GM13976 (cell line): ENCODE measurements at regions not wholly inside any gene's neighbourhood (a gene's known extent, or its start where the extent isn't known, plus 50 kb on each side); places are given as distances from the start of the nearest gene placed in this dataset.

Source experiments
- DNase-seq: peaks from one replicate; pipeline ENCODE4 v3.0.0; 2012; ENCODE audit warnings: low spot score
- CTCF ChIP-seq: IDR thresholded peaks from 2 replicates; pipeline ENCODE4 v1.5.1; 2012; ENCODE audit warnings: borderline replicate concordance, mild to moderate bottlenecking; ENCODE audit not compliant: insufficient read depth; ENCODE audit errors: extremely low read depth, missing control alignments, control extremely low read depth
- in situ Hi-C: fragments of 300-500 bp; cut with MboI; formaldehyde crosslinking; loops from one replicate; pipeline ENCODE4 v1.12.0; 2022; ENCODE audit warnings: low sequenced_read_pairs, mixed read lengths, inconsistent platforms; ENCODE audit not compliant: unreplicated experiment

- no peak for DNase-seq
- in situ Hi-C loops, result no loop called here
- no peak for TF ChIP-seq CTCF
Observed at GRCh38 chr13:34085204-34085603, 267.3 kb downstream of the RFC3 start.

- in situ Hi-C loops, result no loop called here
- TF ChIP-seq CTCF, result no peak
- DNase-seq, result peak; percentile 26
Observed at GRCh38 chr13:34086281-34086680, 268.3 kb downstream of the RFC3 start.

GRCh38 chr13:34087791-34088190 is 269.8 kb downstream of the RFC3 start:
- in situ Hi-C loops, result no loop called here
- no peak for DNase-seq
- no peak for TF ChIP-seq CTCF

- no peak for DNase-seq
- in situ Hi-C loops, result no loop called here
- no peak for TF ChIP-seq CTCF
Observed at GRCh38 chr13:34103854-34104253, 285.9 kb downstream of the RFC3 start.

- DNase-seq, result no peak
- TF ChIP-seq CTCF, result no peak
- in situ Hi-C loops, result no loop called here
Observed at GRCh38 chr13:34104853-34105252, 286.9 kb downstream of the RFC3 start.

- in situ Hi-C loops, result no loop called here
- no peak for DNase-seq
Observed at GRCh38 chr13:34107806-34108205, 289.9 kb downstream of the RFC3 start.

More at GRCh38 chr13:34107806-34108205, 289.9 kb downstream of the RFC3 start:
- no peak for TF ChIP-seq CTCF
